ENCODE measurements at regions not wholly inside any gene's neighbourhood (a gene's known extent, or its start where the extent isn't known, plus 50 kb on each side); places are given as distances from the start of the nearest gene placed in this dataset.

DNA sequence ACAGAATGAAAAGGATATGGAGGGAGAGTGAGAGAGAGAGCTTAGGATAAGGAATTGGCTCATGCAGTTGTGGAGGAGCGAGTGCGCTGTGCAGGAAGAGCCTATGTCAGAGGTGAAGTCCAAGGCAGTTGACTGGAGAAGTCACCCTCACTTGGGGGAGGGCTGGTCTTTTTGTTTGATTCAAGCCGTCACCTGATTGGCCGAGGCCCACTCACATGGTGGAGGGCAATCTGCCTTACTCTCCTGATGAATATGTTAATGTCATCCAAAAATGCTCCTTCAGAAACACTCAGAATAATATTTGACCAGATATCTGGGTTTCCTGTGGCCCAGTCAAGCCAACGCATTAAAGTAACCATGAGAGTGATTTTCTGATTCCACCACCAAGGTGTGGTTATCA lies 131.7 kb downstream of the KATNIP start:
- no peak for DNase-seq (ENCODE audit: low read depth)

DNA sequence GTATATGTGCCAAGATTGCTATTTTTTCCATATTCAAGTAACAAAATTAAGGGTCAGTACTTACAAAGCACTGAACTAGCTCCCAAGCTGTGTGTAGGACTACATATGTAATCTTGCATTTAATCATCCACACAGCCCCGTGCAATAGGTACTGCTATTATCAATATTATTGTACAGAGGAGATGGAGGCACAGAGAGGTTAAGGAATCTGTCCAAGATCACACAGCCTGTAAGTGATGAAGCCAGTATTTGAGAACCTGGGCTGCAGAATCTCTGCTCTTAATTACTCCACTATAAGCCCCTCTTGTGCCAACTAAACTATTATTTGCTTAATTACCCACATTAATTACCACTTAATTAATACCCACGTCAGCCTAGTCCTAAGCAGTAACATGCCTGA lies 134.1 kb downstream of the KATNIP start:
- no peak for DNase-seq (ENCODE audit: low read depth)

DNA sequence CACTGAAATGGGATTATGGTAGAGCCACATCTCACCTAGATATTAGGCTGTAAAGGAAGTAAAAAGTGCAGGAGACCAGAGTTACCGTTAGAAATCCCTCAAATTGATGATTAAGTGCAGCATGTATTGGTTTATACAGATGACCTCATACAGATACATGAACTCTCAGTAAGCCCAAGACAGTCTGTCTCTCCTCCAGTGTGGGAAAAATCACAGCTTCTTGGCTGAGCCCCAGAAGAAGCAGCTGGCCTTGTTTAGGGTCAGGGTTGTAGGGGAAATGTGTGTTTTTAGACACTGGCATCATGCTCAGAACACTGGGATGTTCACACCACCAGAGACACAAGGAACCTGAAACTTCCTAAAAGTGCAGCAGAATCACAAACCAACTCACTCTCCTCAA lies 135.9 kb downstream of the KATNIP start:
- DNase-seq (ENCODE audit: low read depth), result no peak

- DNase-seq (ENCODE audit: low read depth), result no peak
These were observed 137.0 kb downstream of the KATNIP start for GRCh38 chr16:27686926-27687325.

DNA sequence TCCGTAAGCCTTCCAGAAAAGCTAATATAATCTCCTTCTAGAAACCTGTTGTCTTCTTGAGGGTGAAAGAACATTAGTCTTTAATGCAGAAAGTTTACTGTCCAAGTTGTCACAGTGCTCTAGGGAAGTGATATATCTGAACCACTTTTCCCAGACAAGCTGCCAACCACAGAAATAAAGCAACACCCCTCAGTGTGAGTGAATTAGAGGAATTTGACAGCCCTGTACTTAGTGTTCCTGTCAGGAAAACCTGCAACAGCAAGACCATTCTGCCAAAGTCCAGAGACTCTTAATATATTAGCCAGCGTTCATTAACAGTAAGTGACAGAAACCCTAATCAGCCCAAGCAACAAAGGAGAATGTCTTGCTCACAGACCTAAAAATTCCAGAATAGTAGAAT lies 137.7 kb downstream of the KATNIP start:
- no peak for DNase-seq (ENCODE audit: low read depth)

GRCh38 chr16:27689711-27690110 lies 139.8 kb downstream of the KATNIP start:
- no peak for DNase-seq (ENCODE audit: low read depth)

DNA sequence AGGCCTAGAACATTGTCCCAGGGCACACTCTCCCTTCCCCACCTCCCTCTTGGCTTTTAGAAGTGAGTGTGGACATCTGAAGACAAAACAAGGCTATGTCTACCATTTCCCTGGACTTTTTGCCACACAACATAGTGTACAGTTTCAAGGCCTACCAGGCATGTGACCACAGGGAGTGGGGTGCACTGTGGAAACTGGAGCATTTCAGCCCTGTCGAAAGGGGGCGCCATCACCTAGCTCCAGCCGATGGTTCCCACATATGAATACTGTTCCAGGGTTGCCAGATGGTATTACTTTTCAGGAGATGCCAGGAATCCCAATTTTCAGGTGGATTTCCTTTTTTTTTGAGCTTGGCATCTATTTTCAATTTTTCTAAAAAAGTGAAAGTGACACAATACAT lies 140.7 kb downstream of the KATNIP start:
- DNase-seq (ENCODE audit: low read depth), result no peak

DNA sequence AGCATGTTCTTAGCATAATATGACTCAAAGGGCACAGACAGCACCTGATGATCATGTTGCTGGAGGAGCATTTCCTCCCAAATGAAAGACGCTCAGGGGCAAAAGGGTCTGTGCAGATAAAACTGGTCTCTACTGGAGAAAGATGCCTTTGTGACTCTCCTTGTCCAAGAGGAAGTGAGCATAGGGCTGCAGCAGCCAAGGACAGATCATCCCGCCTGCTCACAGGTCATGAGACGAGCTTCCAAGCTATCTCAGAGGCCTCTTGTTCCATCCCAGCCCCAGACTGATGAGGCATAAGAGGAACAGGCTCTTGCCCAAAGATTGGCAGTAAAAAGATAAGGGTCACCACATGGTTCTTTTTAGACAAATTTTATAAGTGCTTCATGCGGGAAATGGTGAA lies 141.8 kb downstream of the KATNIP start:
- DNase-seq (ENCODE audit: low read depth), result no peak

- DNase-seq (ENCODE audit: low read depth), result no peak
These were observed 142.6 kb downstream of the KATNIP start for GRCh38 chr16:27692576-27692975.

GRCh38 chr16:27695161-27695560 lies 145.2 kb downstream of the KATNIP start:
- DNase-seq (ENCODE audit: low read depth), result no peak

DNA sequence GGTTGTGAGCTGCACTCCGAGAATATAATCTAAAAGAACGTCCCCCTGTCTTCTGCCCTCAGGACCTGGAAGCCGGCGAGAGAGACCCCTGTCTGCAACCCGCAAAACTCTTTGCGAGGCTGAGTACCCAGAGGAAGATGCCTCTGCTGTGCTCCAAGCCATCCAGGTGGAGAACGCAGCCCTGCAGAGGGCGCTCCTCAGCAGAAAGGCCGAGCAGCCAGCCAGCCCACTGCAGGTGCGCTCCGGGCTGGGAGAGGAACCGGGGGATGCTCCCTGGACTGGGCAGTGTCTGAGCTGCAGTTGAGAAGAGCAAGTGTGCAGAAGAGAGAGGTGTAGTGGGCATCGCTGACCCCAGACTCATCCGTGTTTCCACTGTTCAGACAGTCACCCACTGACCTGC lies 148.3 kb downstream of the KATNIP start:
- no peak for DNase-seq (ENCODE audit: low read depth)

- DNase-seq (ENCODE audit: low read depth), result no peak
These were observed 148.8 kb downstream of the KATNIP start for GRCh38 chr16:27698746-27699145.

DNA sequence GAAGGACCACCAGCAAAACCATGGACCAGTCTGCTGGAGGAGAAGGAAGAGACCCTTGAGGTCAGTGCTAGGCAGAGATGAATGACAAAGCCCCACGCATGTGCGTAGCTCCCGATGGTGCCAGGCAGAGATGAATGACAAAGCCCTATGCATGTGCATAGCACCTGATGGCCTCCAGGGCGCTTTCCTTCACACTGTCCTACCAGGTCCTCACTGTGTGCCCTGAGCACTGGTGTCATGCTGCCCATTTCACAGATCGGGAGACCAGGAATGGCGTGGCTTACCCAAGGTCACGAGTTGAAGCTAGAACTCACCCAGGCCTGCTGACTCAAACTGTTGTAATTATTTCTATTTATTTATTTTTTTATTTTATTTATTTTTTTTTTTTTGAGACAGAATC lies 149.6 kb downstream of the KATNIP start:
- DNase-seq (ENCODE audit: low read depth), result no peak

DNA sequence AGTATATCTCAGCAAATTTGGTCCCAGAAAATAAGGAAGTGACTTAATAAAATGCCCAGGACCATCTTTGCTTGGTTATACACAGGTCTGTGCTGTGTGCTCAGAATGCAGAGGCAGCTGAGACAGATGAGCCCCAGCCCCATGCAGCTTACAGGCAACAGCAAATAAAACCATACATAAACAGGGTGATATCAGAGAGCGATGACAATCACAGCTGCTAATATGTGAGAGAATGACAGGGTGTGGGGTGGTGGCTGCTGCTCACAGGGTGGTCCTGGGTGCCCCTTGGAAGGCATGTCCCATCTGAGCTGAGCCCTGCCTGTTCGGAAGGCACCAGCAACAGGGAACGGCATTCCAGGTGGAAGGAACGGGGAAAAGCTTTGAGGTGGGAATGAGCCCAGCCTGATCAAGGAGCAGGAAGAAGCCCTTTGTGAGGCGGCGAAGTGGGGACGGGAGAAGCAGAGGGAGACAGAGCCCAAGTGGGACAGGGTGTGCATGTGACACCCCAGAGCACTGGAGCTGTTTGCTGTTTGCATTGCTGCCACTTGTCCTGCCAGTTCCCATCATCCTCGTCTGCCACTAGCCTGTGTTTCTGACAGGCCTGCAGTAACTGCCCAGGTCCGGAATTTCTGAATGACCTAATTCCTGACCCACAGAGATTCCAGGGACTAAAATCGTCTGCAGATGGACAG lies 150.5 kb downstream of the KATNIP start:
- no peak for DNase-seq (ENCODE audit: low read depth)

DNA sequence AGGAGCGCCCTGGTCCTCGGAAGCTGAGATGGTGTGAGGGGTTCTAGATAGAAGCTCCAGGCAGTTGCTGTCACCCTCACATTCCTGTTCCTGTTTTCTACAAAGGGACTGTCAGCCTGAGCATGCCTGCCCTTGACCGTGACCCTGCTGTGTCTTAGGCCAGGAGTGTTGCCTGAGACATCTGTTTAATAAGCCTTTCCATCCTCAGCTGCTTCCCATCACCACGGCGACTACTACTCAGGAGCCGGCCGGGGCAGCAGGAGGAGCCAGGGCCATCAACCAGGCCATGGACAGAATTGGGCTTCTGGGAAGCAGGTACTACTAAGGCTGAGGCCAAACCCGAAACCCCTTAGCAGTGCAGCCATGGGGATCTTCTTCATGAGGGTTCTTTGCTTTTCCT lies 151.4 kb downstream of the KATNIP start:
- DNase-seq (ENCODE audit: low read depth), result no peak

DNA sequence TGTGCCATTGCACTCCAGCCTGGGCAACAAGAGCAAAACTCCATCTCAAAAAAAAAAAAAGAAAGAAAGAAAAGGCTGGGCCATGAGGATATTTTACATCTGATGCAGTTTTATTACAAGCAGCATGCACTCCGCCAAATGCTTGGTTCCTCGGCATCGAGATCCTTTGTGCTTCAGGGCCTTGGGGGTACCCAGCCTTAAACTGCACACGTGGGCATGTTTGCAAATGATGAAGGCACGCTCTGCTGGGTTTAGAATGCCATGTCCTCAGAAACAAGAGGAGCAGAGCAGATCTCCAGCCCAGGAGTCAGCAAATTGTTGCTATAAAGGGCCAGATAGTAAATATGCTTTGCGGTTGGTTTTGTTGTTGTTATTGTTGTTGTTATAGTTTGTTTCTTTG lies 153.2 kb downstream of the KATNIP start:
- no peak for DNase-seq (ENCODE audit: low read depth)

GRCh38 chr16:27703545-27703944 lies 153.6 kb downstream of the KATNIP start:
- no peak for DNase-seq (ENCODE audit: low read depth)

DNA sequence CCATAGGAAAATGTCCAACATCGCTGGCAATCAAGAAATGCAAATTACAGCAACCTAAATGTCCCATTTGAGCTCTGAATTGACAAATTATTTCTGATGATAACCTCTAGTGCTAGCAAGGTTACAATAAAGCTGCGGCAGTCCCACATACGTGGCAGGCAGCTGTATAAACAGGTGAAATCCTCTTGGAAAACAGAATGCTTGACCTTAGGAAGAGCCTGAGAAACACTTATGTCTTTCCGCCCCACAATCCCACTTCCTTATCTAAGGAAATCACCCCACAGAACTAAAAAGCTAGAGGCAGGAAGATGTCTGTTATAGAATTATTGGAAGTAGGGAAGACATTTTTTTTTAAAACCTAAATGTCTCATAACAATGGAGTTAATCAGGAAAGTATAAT lies 154.3 kb downstream of the KATNIP start:
- DNase-seq (ENCODE audit: low read depth), result no peak

- no peak for DNase-seq (ENCODE audit: low read depth)
These were observed 156.4 kb downstream of the KATNIP start for GRCh38 chr16:27706156-27706865.

DNA sequence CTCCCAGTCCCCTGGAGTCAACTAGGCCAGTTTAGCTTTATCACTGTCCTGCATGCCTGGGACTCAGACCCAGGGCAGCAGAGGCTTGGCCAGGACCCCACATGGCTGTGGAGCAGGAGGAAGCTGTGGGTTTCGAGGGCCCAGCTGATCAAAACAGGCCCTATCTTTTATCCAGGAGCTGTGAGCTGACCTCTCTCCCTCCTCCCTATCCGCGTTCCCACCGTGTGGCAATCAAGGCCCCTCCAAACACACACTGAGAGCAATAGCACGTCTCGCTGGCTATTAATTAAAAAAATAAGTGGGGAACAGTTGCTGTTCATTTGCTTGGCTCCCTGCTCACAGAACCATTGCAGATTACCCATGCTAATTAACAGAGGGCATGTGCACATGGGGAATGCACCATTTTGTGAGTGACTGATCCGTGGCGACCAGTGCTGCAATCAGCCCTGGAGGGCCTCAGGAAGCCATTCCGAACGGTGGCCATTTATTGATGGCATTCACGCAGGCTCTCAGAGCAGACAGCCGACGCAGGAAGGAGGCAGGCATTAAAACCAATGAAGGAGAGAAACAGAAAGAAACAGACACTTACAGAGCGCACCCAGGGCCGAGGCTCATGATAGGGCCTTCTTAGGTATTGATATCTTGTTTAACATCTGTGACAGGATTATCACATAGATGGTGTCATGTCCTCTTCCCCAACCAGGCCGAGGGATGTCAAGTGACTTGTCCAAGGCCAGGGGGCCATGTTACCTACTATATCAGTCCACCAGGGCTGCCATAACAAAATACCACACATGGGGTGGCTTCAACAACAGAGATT lies 157.1 kb downstream of the KATNIP start:
- no peak for DNase-seq (ENCODE audit: low read depth)

DNA sequence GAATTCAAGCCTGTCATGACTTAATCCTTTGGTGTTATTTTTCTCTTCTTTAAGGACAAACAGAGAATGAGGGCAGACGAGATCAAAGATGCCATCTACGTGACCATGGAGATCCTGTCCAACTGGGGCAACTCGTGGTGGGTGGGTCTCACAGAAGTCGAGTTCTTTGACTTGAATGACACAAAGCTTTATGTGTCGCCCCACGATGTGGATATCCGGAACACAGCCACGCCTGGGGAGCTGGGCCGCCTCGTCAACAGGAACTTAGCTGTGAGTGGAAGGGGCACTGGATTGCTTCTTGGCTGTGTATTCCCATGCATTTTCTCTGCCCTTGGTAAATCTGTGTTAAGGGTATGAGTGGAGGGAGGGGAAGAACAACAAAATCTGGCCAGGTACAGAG lies 158.7 kb downstream of the KATNIP start:
- DNase-seq (ENCODE audit: low read depth), result no peak

DNA sequence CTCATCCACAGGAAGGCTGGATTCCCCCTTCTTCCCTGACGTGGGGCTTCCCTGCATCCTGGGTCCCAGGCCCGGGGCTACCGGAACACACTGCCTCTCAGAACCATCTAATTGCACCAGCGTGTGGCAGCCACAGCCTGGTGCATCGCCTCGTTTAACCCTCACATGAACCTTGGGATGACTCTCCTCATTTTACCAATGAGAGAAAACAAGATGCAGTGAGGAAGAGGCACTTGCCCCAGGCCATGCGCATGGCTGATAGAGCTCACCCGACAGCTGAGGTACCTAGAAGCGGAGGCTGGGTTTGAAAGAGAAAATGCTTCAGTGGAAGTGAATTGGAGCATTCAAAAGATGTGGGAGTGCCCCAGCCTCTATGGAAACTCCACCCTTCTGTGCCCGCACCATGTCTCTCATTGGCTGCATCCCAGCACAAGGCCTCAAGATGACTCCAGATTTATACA lies 162.3 kb downstream of the KATNIP start:
- no peak for DNase-seq (ENCODE audit: low read depth)

GRCh38 chr16:27717726-27718125 lies 167.8 kb downstream of the KATNIP start:
- no peak for DNase-seq (ENCODE audit: low read depth)
